ENCODE measurements at regions not wholly inside any gene's neighbourhood (a gene's known extent, or its start where the extent isn't known, plus 50 kb on each side); places are given as distances from the start of the nearest gene placed in this dataset.

DNA sequence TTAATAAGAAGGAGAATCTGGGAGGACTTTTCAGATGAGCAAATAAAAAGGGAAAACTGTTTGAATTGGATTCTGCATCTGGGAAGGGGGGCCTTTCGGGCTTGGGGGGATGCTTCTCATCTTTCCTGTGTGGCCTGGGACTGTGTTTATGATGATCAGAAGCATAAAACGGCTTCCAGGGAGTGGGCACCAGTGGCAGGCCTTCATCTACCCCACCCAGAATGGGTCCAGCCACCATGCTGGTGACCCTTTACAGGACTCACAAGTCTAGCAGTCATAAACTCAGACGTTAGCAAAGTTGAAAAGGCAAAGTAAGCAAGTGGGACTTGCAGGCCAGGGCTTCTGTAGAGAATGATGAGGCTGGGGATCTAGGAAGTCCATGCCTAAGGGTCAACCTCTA lies 198.3 kb upstream of the ZMIZ1 start:
- H3K4me3 ChIP-seq, result no peak overlapping the region
- H3K36me3 ChIP-seq, result no peaks in the 10 kb centered on the region
- peaks cover 0 to 15% (median 0%) of the 10 kb centered on the region in 7 donors for H3K27me3 ChIP-seq
- H3K27ac ChIP-seq, result no peak overlapping the region
- ATAC-seq, result no peak
- H3K9me3 ChIP-seq, result no peaks in the 10 kb centered on the region
- no peak for DNase-seq
- intact Hi-C loops (cut with DNase I), result no loop called here
- peaks cover 0 to 4% (median 0%) of the 10 kb centered on the region in 9 donors for H3K4me1 ChIP-seq
- TF ChIP-seq, protein P1, sequence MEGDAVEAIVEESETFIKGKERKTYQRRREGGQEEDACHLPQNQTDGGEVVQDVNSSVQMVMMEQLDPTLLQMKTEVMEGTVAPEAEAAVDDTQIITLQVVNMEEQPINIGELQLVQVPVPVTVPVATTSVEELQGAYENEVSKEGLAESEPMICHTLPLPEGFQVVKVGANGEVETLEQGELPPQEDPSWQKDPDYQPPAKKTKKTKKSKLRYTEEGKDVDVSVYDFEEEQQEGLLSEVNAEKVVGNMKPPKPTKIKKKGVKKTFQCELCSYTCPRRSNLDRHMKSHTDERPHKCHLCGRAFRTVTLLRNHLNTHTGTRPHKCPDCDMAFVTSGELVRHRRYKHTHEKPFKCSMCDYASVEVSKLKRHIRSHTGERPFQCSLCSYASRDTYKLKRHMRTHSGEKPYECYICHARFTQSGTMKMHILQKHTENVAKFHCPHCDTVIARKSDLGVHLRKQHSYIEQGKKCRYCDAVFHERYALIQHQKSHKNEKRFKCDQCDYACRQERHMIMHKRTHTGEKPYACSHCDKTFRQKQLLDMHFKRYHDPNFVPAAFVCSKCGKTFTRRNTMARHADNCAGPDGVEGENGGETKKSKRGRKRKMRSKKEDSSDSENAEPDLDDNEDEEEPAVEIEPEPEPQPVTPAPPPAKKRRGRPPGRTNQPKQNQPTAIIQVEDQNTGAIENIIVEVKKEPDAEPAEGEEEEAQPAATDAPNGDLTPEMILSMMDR (IDR thresholded peaks at IDR 0.05), result no peak
- 92 to 96% methylated on average over 3 of the region's 3 CpGs for WGBS, 2 donors

DNA sequence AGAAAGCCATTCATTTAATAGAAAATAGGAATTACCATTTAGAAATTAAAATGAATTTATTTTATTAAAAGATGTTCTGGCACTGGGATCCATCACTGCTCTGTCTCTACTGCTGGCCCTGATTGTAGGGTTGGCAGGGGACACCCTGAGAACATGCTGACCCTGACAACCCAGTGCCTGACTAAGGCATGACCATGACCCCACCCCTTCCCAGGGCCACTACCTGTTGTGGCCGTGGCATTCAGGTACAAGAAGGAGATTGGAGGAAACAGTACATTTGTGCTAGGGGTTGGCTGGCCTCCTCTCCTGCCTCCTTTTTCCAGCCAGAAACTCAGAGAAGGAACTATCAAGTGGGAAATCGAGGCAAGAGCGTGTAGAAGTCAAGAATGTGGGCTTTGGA lies 197.0 kb upstream of the ZMIZ1 start:
- Histone ChIP-seq H3K27ac (no peak overlapping the region), H3K36me3 (no peaks in the 10 kb centered on the region), H3K4me1 (peaks cover 0 to 10% (median 0%) of the 10 kb centered on the region in 9 donors), H3K4me3 (no peak overlapping the region), H3K9me3 (no peaks in the 10 kb centered on the region), H3K27me3 (peaks cover 0 to 15% (median 0%) of the 10 kb centered on the region in 7 donors)
- TF ChIP-seq, protein P1 (IDR thresholded peaks at IDR 0.05), result no peak
- WGBS, 2 donors, result 94 to 95% methylated on average over 3 of the region's 3 CpGs
- ATAC-seq (no peak), DNase-seq (no peak)
- intact Hi-C loops (cut with DNase I), result no loop called here

DNA sequence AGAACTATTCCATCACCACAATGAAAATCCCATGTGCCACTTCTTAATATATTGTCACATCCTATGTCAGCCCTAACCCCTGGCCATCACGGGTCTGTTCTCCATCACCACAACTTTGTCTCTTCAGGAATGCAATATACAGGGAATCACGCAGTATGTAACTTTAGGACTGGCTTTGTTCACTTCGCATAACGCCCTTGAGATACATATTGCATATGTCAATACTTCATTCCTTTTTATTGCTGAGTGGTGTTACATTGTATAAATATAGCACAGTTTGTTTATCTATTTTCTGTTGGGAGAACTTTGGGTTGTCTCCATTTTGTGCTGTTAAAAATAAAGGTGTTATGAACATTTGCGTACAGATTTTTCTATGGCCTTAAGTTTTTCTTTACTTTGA lies 195.4 kb upstream of the ZMIZ1 start:
- Histone ChIP-seq H3K36me3 (no peaks in the 10 kb centered on the region), H3K4me1 (peaks cover 0 to 11% (median 0%) of the 10 kb centered on the region in 9 donors), H3K9me3 (peaks cover 0 to 2% (median 0%) of the 10 kb centered on the region in 11 donors), H3K4me3 (no peak overlapping the region), H3K27ac (no peak overlapping the region), H3K27me3 (peaks cover 0 to 15% (median 0%) of the 10 kb centered on the region in 7 donors)
- 93% methylated on average over 5 of the region's 5 CpGs for WGBS, 2 donors
- TF ChIP-seq, protein P1 (IDR thresholded peaks at IDR 0.05), result no peak
- DNase-seq (no peak), ATAC-seq (no peak)
- intact Hi-C loops (cut with DNase I), result no loop called here

DNA sequence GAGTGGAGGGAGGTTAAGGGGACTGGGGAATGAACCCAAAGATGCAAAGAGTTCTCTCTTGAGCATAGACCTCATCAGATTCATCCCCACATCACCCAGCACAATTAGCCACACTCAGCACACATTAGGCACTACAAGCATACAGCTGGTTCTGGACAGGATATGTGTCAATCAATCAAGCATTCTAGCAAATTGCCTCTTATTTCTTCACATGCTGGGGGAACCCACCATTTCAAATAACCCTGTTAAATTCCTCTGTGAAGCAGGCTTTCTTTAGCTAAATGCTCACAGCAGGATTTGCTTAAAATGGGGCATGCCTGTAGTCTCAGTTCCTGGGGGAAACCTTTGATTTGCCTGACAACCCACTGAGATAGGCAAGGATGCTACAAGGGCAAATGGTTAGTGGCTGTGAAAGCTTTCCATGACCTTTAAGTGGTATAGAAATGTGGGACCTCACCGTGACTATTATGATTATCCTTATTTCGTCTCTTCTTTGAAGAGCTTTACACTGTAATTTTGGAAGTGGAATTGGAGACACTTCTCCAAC lies 193.4 kb upstream of the ZMIZ1 start:
- TF ChIP-seq, protein P1 (IDR thresholded peaks at IDR 0.05), result no peak
- no peak overlapping the region for H3K4me3 ChIP-seq
- no peak overlapping the region for H3K27ac ChIP-seq
- ATAC-seq, result no peak
- H3K27me3 ChIP-seq, result peaks cover 0 to 12% (median 0%) of the 10 kb centered on the region in 7 donors
- no peak for DNase-seq
- 91% methylated on average over 2 of the region's 2 CpGs for WGBS, 2 donors
- H3K9me3 ChIP-seq, result peaks cover 0 to 22% (median 16%) of the 10 kb centered on the region in 11 donors
- intact Hi-C loops (cut with DNase I), result no loop called here
- peaks cover 0 to 11% (median 0%) of the 10 kb centered on the region in 9 donors for H3K4me1 ChIP-seq
- no peaks in the 10 kb centered on the region for H3K36me3 ChIP-seq
